Immature natural killer cell (primary cell): ENCODE measurements at regions not wholly inside any gene's neighbourhood (a gene's known extent, or its start where the extent isn't known, plus 50 kb on each side); places are given as distances from the start of the nearest gene placed in this dataset.
"Not testable (repeated sequence)": the region's sequence is repeated elsewhere in the genome, so short reads cannot be mapped to it uniquely, and the experiment has no call there.

Experiments
- DNase-seq, 3 donors: peaks; one replicate each; pipeline ENCODE4 v3.0.0; 2022; ENCODE audit warnings: mixed read lengths in 1 of 3
- H3K27ac Mint-ChIP-seq, 6 donors: one replicate each; pipeline ENCODE4 v1.8.0; 2020; ENCODE audit warnings: mixed read lengths in 6 of 6, mild to moderate bottlenecking in 5 of 6, inconsistent platforms in 4 of 6, moderate library complexity in 3 of 6
- H3K27me3 Mint-ChIP-seq, 3 donors: one replicate each; pipeline ENCODE4 v1.8.0; 2020 to 2021; ENCODE audit warnings: low read depth in 3 of 3, mild to moderate bottlenecking in 3 of 3, mixed read lengths in 3 of 3, moderate library complexity in 3 of 3, inconsistent platforms in 1 of 3
- H3K36me3 Mint-ChIP-seq, 3 donors: one replicate each; pipeline ENCODE4 v1.8.0; 2020; ENCODE audit warnings: mixed read lengths in 3 of 3, inconsistent platforms in 2 of 3, mild to moderate bottlenecking in 2 of 3
- H3K4me1 Mint-ChIP-seq, 2 donors: one replicate each; pipeline ENCODE4 v1.8.0; 2020; ENCODE audit warnings: inconsistent platforms in 2 of 2, mild to moderate bottlenecking in 2 of 2, mixed read lengths in 2 of 2, moderate library complexity in 1 of 2
- H3K4me3 Mint-ChIP-seq, 5 donors: one replicate each; pipeline ENCODE4 v1.8.0; 2020; ENCODE audit warnings: mild to moderate bottlenecking in 5 of 5, mixed read lengths in 5 of 5, inconsistent platforms in 3 of 5, moderate library complexity in 3 of 5
- H3K9me3 Mint-ChIP-seq, 6 donors: one replicate each; pipeline ENCODE4 v1.8.0; 2020; ENCODE audit warnings: mild to moderate bottlenecking in 6 of 6, mixed read lengths in 6 of 6, inconsistent platforms in 4 of 6, moderate library complexity in 3 of 6

DNA sequence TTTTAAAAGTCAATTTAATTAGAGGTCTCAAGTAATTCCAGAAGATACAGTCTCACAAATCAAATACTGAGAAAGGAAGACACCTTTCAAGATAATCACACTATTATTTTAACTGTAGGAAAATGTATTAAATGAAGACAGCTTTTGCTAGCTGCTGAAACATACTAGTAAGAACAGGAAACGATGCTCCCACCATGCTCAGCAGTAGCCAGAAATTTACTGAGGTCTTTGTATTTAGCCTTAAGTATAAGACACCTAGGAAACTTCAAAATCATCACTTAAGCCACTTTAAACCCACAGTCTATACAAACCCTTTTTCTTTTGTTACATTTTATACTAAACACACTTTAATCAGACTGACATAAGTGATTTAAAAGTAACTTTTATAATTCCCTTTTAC lies 72.7 kb upstream of the NPIPB12 start:
- not testable (repeated sequence) for H3K9me3 Mint-ChIP-seq, H3K36me3 Mint-ChIP-seq, H3K4me3 Mint-ChIP-seq, H3K27me3 Mint-ChIP-seq, DNase-seq
- Mint-ChIP-seq H3K27ac (peak overlapping the region in 3 of 6 donors; percentile 37 to 48 (median 40)), H3K4me1 (peaks cover 24 to 52% of the 10 kb centered on the region in 2 donors)

DNA sequence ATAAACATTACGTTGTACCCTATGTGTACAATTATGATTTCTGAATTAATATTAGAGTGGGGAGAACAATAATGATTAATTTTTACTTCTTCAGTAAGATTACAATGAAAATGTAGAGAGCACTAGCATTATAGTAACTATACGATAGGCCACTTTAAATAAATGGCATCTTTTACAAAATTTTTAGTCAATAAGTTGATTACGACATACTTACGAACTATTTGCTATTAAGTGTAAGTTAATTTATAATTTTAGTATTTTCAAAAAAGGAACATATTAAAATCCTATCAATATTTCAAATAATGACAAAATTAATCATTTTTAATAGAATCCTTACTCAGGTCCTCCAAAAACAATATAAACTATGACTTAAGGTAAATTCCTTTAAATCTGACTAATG lies 75.6 kb upstream of the NPIPB12 start:
- H3K4me1 Mint-ChIP-seq = peaks cover 31 to 52% of the 10 kb centered on the region in 2 donors
- not testable (repeated sequence) for H3K9me3 Mint-ChIP-seq

DNA sequence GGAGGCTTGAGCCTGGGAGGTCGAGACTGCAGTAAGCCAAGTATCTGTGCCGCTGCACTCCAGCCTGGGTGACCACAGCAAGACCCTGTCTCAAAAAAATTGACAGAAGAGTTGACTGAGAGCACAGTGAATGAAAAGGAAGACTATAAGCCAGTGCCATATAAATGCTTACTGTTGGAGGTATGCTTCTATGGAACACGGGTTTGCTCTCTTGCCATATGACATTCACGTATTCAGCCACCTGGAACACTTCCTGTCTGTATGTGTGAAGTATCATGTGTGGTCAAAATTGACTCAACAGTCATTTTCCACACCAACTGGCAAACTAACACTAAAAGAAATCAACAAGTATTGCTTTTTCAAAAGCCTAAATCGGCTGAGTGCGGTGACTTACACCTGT lies 71.1 kb upstream of the SPN start:
- H3K27me3 Mint-ChIP-seq = peaks cover 2 to 25% (median 9%) of the 10 kb centered on the region in 3 donors
- peak overlapping the region in 1 of 5 donors; percentile 48 for H3K4me3 Mint-ChIP-seq
- H3K9me3 Mint-ChIP-seq, H3K36me3 Mint-ChIP-seq: not testable (repeated sequence)
- H3K27ac Mint-ChIP-seq = peak overlapping the region in 2 of 6 donors; percentile 62 to 70
- peak in 2 of 3 donors; percentile 25 to 28 for DNase-seq
- H3K4me1 Mint-ChIP-seq = peaks cover 44 to 60% of the 10 kb centered on the region in 2 donors

More for the DNA sequence above, 75.6 kb upstream of the NPIPB12 start:
- H3K27me3 Mint-ChIP-seq, H3K27ac Mint-ChIP-seq, DNase-seq, H3K36me3 Mint-ChIP-seq, H3K4me3 Mint-ChIP-seq: not testable (repeated sequence)

- Mint-ChIP-seq H3K4me3 (peak overlapping the region; percentile 89 to 96 (median 91)), H3K4me1 (peaks cover 32 to 42% of the 10 kb centered on the region in 2 donors), H3K27ac (peak overlapping the region; percentile 87 to 98 (median 94)), H3K27me3 (peaks cover 2 to 24% (median 4%) of the 10 kb centered on the region in 3 donors)
- peak; percentile 35 to 69 (median 53) for DNase-seq
- H3K9me3 Mint-ChIP-seq, H3K36me3 Mint-ChIP-seq: not testable (repeated sequence)
These were observed 68.7 kb upstream of the SPN start for GRCh38 chr16:29594269-29594925.

DNA sequence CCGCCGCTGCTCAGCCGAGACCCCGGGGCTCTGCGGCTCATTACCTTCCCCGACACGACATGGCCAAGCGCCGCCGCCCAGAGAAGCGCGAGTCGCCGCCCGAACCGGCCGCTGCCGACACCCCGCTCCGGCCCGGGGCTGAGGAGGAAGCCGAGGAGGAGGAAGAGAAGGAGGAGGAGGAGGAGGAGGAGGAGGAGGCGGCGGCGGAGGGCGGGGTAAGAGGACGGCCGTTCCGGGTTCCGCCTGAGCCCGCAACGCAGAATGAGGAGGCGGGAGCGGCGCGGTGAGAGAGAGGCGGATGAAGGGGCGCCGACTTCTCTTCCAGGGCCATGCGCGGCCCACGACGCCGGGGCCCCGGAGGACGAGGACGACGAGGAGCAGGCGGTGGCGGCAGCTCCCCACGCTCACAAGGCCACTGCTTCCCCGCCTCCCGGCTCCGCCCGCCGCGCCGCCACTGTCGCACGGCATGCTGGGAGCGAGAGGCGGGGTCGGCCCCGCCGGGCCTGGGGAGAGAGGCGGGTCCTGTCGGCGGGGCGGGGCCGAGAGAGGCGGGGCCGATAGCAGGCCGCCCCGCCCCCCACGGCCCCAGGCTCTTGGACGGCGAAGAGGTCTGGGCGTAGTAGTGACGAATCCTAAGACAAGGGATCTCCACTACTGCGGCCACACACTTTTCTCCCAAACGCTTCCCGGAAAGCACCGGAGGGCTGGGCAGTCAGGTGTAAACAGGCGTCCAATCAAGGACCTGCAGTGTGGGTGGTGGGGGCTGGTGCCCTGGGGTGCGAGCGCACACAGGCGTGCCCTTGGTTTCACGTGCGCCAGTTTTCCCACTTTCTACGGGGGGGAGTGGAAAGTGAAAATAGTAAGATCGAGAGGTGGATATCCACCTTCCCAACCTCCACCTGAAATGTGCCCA lies 67.9 kb upstream of the SPN start:
- Mint-ChIP-seq H3K4me3 (peak overlapping the region; percentile 80 to 89 (median 82)), H3K27ac (peak overlapping the region; percentile 78 to 93 (median 88)), H3K4me1 (peaks cover 34 to 44% of the 10 kb centered on the region in 2 donors), H3K27me3 (peaks cover 2 to 26% (median 4%) of the 10 kb centered on the region in 3 donors)
- peak; percentile 89 to 91 (median 90) for DNase-seq
- H3K9me3 Mint-ChIP-seq, H3K36me3 Mint-ChIP-seq: not testable (repeated sequence)

- not testable (repeated sequence) for H3K9me3 Mint-ChIP-seq, DNase-seq, H3K36me3 Mint-ChIP-seq
- Mint-ChIP-seq H3K27me3 (peaks cover 9 to 34% (median 11%) of the 10 kb centered on the region in 3 donors), H3K27ac (peak overlapping the region in 1 of 6 donors; percentile 19), H3K4me1 (peaks cover 43 to 51% of the 10 kb centered on the region in 2 donors), H3K4me3 (peak overlapping the region in 1 of 5 donors; percentile 18)
These were observed 66.0 kb upstream of the SPN start for GRCh38 chr16:29597030-29597429.

DNA sequence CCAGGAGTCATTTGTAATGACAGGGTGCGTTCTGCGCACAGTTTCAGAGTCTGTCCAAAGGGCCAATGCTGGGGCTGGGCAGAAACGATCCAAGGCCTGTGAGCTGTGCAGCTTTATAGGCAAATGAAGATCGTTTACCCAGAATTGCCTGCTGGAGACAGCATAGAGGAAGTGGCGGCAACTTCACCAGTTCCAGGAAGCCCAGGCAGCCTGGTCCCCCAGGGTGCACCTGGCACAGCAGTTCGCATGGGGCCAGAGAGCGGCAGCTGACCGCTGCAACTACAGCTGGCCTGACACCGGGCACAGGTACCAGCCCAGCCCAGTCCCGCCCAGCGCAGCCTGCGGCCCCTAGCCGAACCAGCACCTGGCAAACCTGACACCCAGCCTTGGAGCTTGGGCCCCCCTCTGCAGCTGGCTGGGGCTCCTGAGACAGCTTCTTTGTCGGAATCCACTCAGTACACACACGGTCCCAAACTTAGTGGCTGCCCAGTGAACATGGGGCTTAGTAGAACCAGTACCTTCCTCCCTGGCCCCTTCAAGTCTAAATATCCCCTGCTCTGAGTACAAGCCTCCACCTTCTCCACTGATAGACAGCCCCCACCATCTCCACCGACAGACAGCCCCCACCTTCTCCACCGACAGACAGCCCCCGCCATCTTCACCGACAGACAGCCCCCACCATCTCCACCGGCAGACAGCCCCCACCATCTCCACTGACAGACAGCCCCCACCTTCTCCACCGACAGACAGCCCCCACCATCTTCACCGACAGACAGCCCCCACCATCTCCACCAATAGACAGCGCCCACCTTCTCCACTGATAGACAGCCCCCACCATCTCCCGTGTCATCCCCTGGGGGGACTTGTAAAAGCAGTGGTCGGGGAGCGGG lies 62.7 kb upstream of the SPN start:
- H3K27ac Mint-ChIP-seq = peak overlapping the region; percentile 78 to 85 (median 83)
- not testable (repeated sequence) for H3K9me3 Mint-ChIP-seq, H3K36me3 Mint-ChIP-seq
- peak; percentile 42 to 48 (median 48) for DNase-seq
- peaks cover 10 to 30% (median 19%) of the 10 kb centered on the region in 3 donors for H3K27me3 Mint-ChIP-seq
- H3K4me3 Mint-ChIP-seq = peak overlapping the region; percentile 59 to 79 (median 73)
- H3K4me1 Mint-ChIP-seq = peaks cover 37 to 42% of the 10 kb centered on the region in 2 donors

DNA sequence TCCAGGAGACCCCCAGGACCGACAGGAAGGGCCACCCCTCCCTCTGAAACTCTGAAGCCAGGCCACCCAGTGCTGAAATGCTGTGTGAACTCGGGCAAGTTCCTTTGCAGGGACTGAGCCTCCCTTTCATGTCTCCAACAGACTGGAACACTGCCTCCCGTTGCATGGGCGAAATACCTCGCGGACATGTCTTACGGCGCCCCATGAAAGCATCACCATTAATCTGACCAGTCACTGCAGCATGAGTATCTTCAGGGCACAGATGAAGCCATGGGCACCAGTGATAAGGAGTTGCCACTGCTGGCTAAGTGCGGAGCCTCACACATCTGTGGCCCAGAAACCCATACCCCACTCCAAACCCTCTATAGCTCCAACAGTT lies 60.8 kb upstream of the SPN start:
- H3K9me3 Mint-ChIP-seq, DNase-seq, H3K36me3 Mint-ChIP-seq: not testable (repeated sequence)
- H3K27ac Mint-ChIP-seq = peak overlapping the region; percentile 57 to 80 (median 70)
- H3K27me3 Mint-ChIP-seq = peaks cover 12 to 26% (median 19%) of the 10 kb centered on the region in 3 donors
- H3K4me1 Mint-ChIP-seq = peaks cover 35 to 38% of the 10 kb centered on the region in 2 donors
- peak overlapping the region in 2 of 5 donors; percentile 40 to 58 for H3K4me3 Mint-ChIP-seq

DNA sequence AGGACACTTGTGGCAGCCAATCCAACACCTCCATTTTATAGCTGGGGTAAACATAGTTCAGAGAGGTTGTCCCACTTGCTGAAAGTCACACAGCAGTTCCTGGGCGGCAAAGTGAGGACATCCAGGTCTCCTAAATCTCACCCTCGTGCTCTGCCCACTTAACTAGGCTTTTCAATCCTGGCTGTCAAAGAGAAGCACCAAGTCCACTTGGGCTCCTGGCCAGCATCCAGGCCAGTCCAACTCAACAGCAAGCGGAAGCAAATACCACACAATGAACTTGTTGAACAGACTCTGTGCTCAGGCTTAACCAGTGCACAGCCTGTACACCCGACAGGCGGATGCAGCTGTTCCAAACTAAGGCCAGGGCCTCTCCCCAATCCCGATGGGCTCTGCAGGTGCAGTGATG lies 60.4 kb upstream of the SPN start:
- peak overlapping the region in 1 of 5 donors; percentile 6 for H3K4me3 Mint-ChIP-seq
- not testable (repeated sequence) for DNase-seq, H3K36me3 Mint-ChIP-seq, H3K9me3 Mint-ChIP-seq
- H3K27ac Mint-ChIP-seq = peak overlapping the region in 5 of 6 donors; percentile 9 to 80 (median 72)
- H3K27me3 Mint-ChIP-seq = peaks cover 12 to 26% (median 21%) of the 10 kb centered on the region in 3 donors
- peaks cover 35 to 38% of the 10 kb centered on the region in 2 donors for H3K4me1 Mint-ChIP-seq

- peaks cover 29 to 31% of the 10 kb centered on the region in 2 donors for H3K4me1 Mint-ChIP-seq
- peaks cover 12 to 21% (median 20%) of the 10 kb centered on the region in 3 donors for H3K27me3 Mint-ChIP-seq
- H3K27ac Mint-ChIP-seq = peak overlapping the region in 4 of 6 donors; percentile 1 to 65 (median 14)
- DNase-seq, H3K9me3 Mint-ChIP-seq, H3K4me3 Mint-ChIP-seq, H3K36me3 Mint-ChIP-seq: not testable (repeated sequence)
These were observed 58.2 kb upstream of the SPN start for GRCh38 chr16:29604631-29605549.

- DNase-seq, H3K4me3 Mint-ChIP-seq, H3K36me3 Mint-ChIP-seq, H3K27ac Mint-ChIP-seq, H3K9me3 Mint-ChIP-seq: not testable (repeated sequence)
- peaks cover 12 to 19% (median 18%) of the 10 kb centered on the region in 3 donors for H3K27me3 Mint-ChIP-seq
- H3K4me1 Mint-ChIP-seq = peaks cover 21 to 23% of the 10 kb centered on the region in 2 donors
These were observed 57.3 kb upstream of the SPN start for GRCh38 chr16:29605593-29606205.
